ENCODE measurements at regions not wholly inside any gene's neighbourhood (a gene's known extent, or its start where the extent isn't known, plus 50 kb on each side); places are given as distances from the start of the nearest gene placed in this dataset.

DNA sequence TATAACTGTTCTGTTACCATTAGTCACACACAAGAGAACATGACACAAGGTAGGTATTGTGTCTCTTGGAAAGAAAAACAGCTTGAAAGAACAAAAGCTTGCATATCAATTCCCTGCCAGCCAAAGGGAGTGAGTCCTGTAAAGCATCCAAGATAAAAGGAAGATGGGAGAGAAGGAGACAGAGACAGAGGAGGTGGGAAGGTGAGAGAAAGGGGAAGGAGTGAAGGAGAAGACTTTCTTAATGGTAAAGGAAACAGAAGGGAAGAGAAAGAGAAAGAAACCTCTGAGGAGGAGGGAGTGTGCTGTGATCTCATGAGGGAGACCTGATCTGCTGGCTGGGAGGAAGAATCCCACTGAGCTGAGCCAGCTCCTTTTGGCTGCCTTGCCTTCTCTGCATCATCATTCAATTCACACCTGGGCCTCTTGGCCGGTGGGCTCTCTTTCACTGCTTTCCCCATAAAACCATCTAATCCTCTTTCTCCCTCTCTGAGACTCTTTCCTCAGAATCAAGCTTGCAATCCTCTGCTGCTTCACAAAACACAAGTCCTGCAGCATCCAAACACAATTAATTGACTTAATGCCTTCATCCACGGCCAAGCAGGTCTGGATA, 271.6 kb downstream of the ABCC12 start:
- no peaks in the 10 kb centered on the region for H3K27me3 ChIP-seq
- H3K36me3 ChIP-seq: no peaks in the 10 kb centered on the region
- H3K9me3 ChIP-seq: no peaks in the 10 kb centered on the region
- no peak for DNase-seq
- no peaks in the 10 kb centered on the region for H3K4me1 ChIP-seq
- no peak for TF ChIP-seq POLR2A (IDR thresholded peaks at IDR 0.05)
- TF ChIP-seq, protein P1, sequence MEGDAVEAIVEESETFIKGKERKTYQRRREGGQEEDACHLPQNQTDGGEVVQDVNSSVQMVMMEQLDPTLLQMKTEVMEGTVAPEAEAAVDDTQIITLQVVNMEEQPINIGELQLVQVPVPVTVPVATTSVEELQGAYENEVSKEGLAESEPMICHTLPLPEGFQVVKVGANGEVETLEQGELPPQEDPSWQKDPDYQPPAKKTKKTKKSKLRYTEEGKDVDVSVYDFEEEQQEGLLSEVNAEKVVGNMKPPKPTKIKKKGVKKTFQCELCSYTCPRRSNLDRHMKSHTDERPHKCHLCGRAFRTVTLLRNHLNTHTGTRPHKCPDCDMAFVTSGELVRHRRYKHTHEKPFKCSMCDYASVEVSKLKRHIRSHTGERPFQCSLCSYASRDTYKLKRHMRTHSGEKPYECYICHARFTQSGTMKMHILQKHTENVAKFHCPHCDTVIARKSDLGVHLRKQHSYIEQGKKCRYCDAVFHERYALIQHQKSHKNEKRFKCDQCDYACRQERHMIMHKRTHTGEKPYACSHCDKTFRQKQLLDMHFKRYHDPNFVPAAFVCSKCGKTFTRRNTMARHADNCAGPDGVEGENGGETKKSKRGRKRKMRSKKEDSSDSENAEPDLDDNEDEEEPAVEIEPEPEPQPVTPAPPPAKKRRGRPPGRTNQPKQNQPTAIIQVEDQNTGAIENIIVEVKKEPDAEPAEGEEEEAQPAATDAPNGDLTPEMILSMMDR (IDR thresholded peaks at IDR 0.05): no peak
- H3K27ac ChIP-seq: no peak overlapping the region
- H3K4me3 ChIP-seq: no peak overlapping the region

DNA sequence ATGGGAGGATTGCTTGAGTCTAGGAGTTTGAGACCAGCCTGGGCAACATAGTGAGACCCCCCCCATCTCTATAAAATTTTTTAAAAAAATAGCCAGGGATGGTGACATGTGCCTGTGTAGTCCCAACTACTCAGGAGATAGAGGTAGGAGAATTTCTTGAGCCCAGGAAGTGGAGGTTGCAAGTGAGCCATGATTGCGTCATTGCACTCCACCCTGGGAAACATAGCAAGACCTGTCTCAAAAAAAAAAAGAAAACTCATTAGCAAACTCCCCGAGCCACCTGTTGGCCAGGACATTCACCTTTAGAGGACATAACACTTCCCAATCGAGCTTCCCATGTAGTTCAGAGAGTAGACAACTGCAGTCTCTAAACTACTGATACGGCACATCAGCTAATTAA, 274.2 kb downstream of the ABCC12 start:
- no peaks in the 10 kb centered on the region for H3K36me3 ChIP-seq
- no peak overlapping the region for H3K27ac ChIP-seq
- no peak for TF ChIP-seq POLR2A (IDR thresholded peaks at IDR 0.05)
- TF ChIP-seq, protein P1 (IDR thresholded peaks at IDR 0.05): no peak
- no peaks in the 10 kb centered on the region for H3K9me3 ChIP-seq
- no peak overlapping the region for H3K4me3 ChIP-seq
- DNase-seq: no peak
- H3K4me1 ChIP-seq: no peaks in the 10 kb centered on the region
- H3K27me3 ChIP-seq: no peaks in the 10 kb centered on the region

- no peak for DNase-seq
- Histone ChIP-seq H3K36me3 (no peaks in the 10 kb centered on the region), H3K27me3 (no peaks in the 10 kb centered on the region), H3K4me3 (no peak overlapping the region), H3K9me3 (no peaks in the 10 kb centered on the region), H3K27ac (no peak overlapping the region), H3K4me1 (no peaks in the 10 kb centered on the region)
- TF ChIP-seq, protein P1 (IDR thresholded peaks at IDR 0.05): no peak
- no peak for TF ChIP-seq POLR2A (IDR thresholded peaks at IDR 0.05)
Measured at GRCh38 chr16:47880653-47881052, 275.1 kb downstream of the ABCC12 start.

- Histone ChIP-seq H3K4me1 (no peaks in the 10 kb centered on the region), H3K9me3 (no peaks in the 10 kb centered on the region), H3K4me3 (no peak overlapping the region), H3K27me3 (no peaks in the 10 kb centered on the region), H3K36me3 (no peaks in the 10 kb centered on the region), H3K27ac (no peak overlapping the region)
- TF ChIP-seq POLR2A (IDR thresholded peaks at IDR 0.05): no peak
- TF ChIP-seq, protein P1 (IDR thresholded peaks at IDR 0.05): no peak
- no peak for DNase-seq
Measured at GRCh38 chr16:47877166-47877565, 278.6 kb downstream of the ABCC12 start.

DNA sequence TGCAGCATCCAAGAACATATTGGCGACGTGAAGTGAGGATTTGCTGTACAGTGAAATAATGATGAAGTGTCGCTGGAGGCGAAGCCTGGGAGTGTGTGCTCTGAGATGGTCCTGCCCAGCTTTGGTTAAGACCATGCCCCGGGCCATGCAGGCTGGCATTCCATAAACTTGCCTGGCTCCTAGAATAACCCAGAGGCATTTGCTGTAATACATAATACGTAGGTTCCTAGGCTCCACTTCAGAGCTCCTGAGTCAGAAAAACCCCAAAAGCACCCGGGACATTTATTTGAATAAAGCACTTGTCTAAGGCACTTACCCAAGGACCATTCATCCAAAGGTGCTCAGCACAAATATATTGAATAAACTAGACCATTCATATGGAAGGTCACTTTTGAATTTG, 279.3 kb downstream of the ABCC12 start:
- Histone ChIP-seq H3K4me3 (no peak overlapping the region), H3K36me3 (no peaks in the 10 kb centered on the region), H3K27me3 (no peaks in the 10 kb centered on the region), H3K9me3 (no peaks in the 10 kb centered on the region), H3K4me1 (no peaks in the 10 kb centered on the region), H3K27ac (no peak overlapping the region)
- TF ChIP-seq, protein P1 (IDR thresholded peaks at IDR 0.05): no peak
- no peak for TF ChIP-seq POLR2A (IDR thresholded peaks at IDR 0.05)
- DNase-seq: no peak

DNA sequence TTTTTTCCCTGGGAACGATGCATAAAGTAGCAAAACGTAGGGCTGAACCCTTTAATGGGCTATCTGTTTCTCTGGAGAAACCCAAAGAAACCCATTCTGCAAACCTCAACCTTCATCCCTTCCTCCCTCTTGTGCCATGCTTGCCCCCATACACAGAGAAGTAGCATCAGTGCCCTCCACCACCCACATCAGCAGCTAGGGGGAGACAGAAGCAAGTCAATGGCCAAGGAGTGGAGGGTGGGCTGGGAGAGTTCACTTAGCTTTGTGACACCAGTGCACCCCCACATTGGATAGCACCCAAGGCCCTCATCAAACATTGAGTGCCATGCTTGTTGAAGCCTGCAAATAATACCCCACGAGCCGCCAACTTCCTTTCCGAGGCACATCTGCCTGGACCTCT, 282.4 kb downstream of the ABCC12 start:
- Histone ChIP-seq H3K36me3 (no peaks in the 10 kb centered on the region), H3K27me3 (no peaks in the 10 kb centered on the region), H3K4me1 (no peaks in the 10 kb centered on the region), H3K9me3 (no peaks in the 10 kb centered on the region), H3K4me3 (no peak overlapping the region), H3K27ac (no peak overlapping the region)
- TF ChIP-seq, protein P1 (IDR thresholded peaks at IDR 0.05): no peak
- TF ChIP-seq POLR2A (IDR thresholded peaks at IDR 0.05): no peak
- no peak for DNase-seq
